H9 (cell line): ENCODE measurements at regions not wholly inside any gene's neighbourhood (a gene's known extent, or its start where the extent isn't known, plus 50 kb on each side); places are given as distances from the start of the nearest gene placed in this dataset.

Experiments used
- DNase-seq: peaks from one replicate; pipeline ENCODE4 v3.0.0-alpha.2; 2017
- H2AFZ ChIP-seq: one replicate; pipeline ENCODE4 v1.6.1; 2013; ENCODE audit warnings: mild to moderate bottlenecking, low read length, control low read depth, moderate library complexity
- H2AK5ac ChIP-seq: 2 replicates; pipeline ENCODE4 v1.6.1; 2013; ENCODE audit warnings: low read length, control low read depth, mixed read lengths; ENCODE audit not compliant: insufficient read length
- H2BK120ac ChIP-seq: one replicate; pipeline ENCODE4 v1.6.1; 2013; ENCODE audit warnings: low read depth, mild to moderate bottlenecking, low read length, control low read depth, inconsistent platforms; ENCODE audit not compliant: poor library complexity, severe bottlenecking
- H2BK12ac ChIP-seq: 2 replicates; pipeline ENCODE4 v1.6.1; 2013; ENCODE audit warnings: low read length, control low read depth, mixed read lengths, low read depth; ENCODE audit not compliant: insufficient read length
- H2BK15ac ChIP-seq: 2 replicates; pipeline ENCODE4 v1.6.1; 2013; ENCODE audit warnings: low read depth, low read length, control low read depth
- H2BK20ac ChIP-seq: one replicate; pipeline ENCODE4 v1.6.1; 2013; ENCODE audit warnings: low read depth, mild to moderate bottlenecking, low read length, control low read depth, inconsistent platforms; ENCODE audit not compliant: poor library complexity, severe bottlenecking
- H2BK5ac ChIP-seq: 2 replicates; pipeline ENCODE4 v1.6.1; 2013; ENCODE audit warnings: low read length, control low read depth, mixed read lengths; ENCODE audit not compliant: insufficient read length
- H3K14ac ChIP-seq: 2 replicates; pipeline ENCODE4 v1.6.1; 2013; ENCODE audit warnings: low read length, control low read depth; ENCODE audit not compliant: insufficient read depth
- H3K18ac ChIP-seq: 2 replicates; pipeline ENCODE4 v1.6.1; 2013; ENCODE audit warnings: low read depth, mild to moderate bottlenecking, mixed read lengths, low read length, control low read depth; ENCODE audit not compliant: insufficient read length
- H3K23ac ChIP-seq: 2 replicates; pipeline ENCODE4 v1.6.1; 2013; ENCODE audit warnings: low read length, control low read depth, mixed read lengths, low read depth; ENCODE audit not compliant: insufficient read length
- H3K23me2 ChIP-seq: 2 replicates; pipeline ENCODE4 v1.6.1; 2013; ENCODE audit warnings: low read depth, mild to moderate bottlenecking, mixed read lengths, low read length, control low read depth; ENCODE audit not compliant: insufficient read length, poor library complexity, severe bottlenecking
- H3K27ac ChIP-seq: 2 replicates; pipeline ENCODE4 v1.5.1; 2013; ENCODE audit warnings: low read length, control low read depth, mixed read lengths, low read depth; ENCODE audit not compliant: insufficient read length
- H3K27me3 ChIP-seq: 2 replicates; pipeline ENCODE4 v1.6.1; 2013; ENCODE audit warnings: low read length, control low read depth, inconsistent platforms; ENCODE audit not compliant: insufficient read depth
- H3K4ac ChIP-seq: 2 replicates; pipeline ENCODE4 v1.6.1; 2013; ENCODE audit warnings: low read depth, mild to moderate bottlenecking, control low read depth, inconsistent platforms, low read length, moderate library complexity
- H3K4me1 ChIP-seq: 2 replicates; pipeline ENCODE4 v1.6.1; 2013; ENCODE audit warnings: low read length, control low read depth, inconsistent platforms; ENCODE audit not compliant: insufficient read depth
- H3K4me2 ChIP-seq: 2 replicates; pipeline ENCODE4 v1.6.1; 2013; ENCODE audit warnings: low read length, control low read depth, mixed read lengths; ENCODE audit not compliant: insufficient read length, insufficient read depth
- H3K56ac ChIP-seq: 2 replicates; pipeline ENCODE4 v1.6.1; 2013; ENCODE audit warnings: low read depth, mild to moderate bottlenecking, mixed read lengths, low read length, control low read depth; ENCODE audit not compliant: insufficient read length
- H3K79me1 ChIP-seq: 2 replicates; pipeline ENCODE4 v1.6.1; 2013; ENCODE audit warnings: low read depth, mild to moderate bottlenecking, moderate library complexity, low read length, control low read depth, inconsistent platforms; ENCODE audit not compliant: insufficient read depth, poor library complexity, severe bottlenecking
- H3K79me2 ChIP-seq: 2 replicates; pipeline ENCODE4 v1.6.1; 2013; ENCODE audit warnings: low read length, control low read depth, inconsistent platforms; ENCODE audit not compliant: insufficient read depth
- H3K9ac ChIP-seq: 2 replicates; pipeline ENCODE4 v1.6.1; 2013; ENCODE audit warnings: low read length, control low read depth, mixed read lengths; ENCODE audit not compliant: insufficient read length; ENCODE audit errors: extremely low read depth
- H3K9me3 ChIP-seq: one replicate; pipeline ENCODE4 v1.6.1; 2013; ENCODE audit warnings: low read depth, low read length, inconsistent platforms; ENCODE audit not compliant: control insufficient read depth
- H3T11ph ChIP-seq: one replicate; pipeline ENCODE4 v1.6.1; 2013; ENCODE audit warnings: mild to moderate bottlenecking, low read length, control low read depth, inconsistent platforms
- H4K20me1 ChIP-seq: one replicate; pipeline ENCODE4 v1.6.1; 2013; ENCODE audit not compliant: control insufficient read depth, insufficient read length, insufficient read depth
- H4K5ac ChIP-seq: 2 replicates; pipeline ENCODE4 v1.6.1; 2013; ENCODE audit warnings: low read depth, mild to moderate bottlenecking, mixed read lengths, low read length, control low read depth; ENCODE audit not compliant: insufficient read length
- H4K8ac ChIP-seq: replicated peaks from 2 replicates; pipeline ENCODE4 v1.6.1; 2013; ENCODE audit warnings: low read length, control low read depth, mixed read lengths, low read depth; ENCODE audit not compliant: insufficient read length
- H4K91ac ChIP-seq: 2 replicates; pipeline ENCODE4 v1.6.1; 2013; ENCODE audit warnings: low read depth, mild to moderate bottlenecking, moderate library complexity, mixed read lengths, low read length, control low read depth; ENCODE audit not compliant: insufficient read length
- H3K27ac Mint-ChIP-seq, 3 experiments: 2 replicates in 2 of 3; 3 replicates in 1 of 3; pipeline ENCODE4 v1.8.0; 2020 to 2021; ENCODE audit warnings: mixed read lengths in 3 of 3, mild to moderate bottlenecking in 1 of 3, moderate library complexity in 1 of 3
- H3K27me3 Mint-ChIP-seq: 2 replicates; pipeline ENCODE4 v1.8.0; 2021; ENCODE audit warnings: low read depth, mild to moderate bottlenecking, moderate library complexity, mixed read lengths
- H3K36me3 Mint-ChIP-seq, 3 experiments: 2 replicates in 2 of 3; 3 replicates in 1 of 3; pipeline ENCODE4 v1.8.0; 2020 to 2021; ENCODE audit warnings: low read depth in 3 of 3, mixed read lengths in 3 of 3; ENCODE audit not compliant: insufficient read depth in 1 of 3
- H3K4me1 Mint-ChIP-seq, 2 experiments: 2 replicates each; pipeline ENCODE4 v1.8.0; 2020; ENCODE audit warnings: mixed read lengths in 2 of 2
- H3K4me3 Mint-ChIP-seq, 2 experiments: 2 replicates in 1 of 2; 3 replicates in 1 of 2; pipeline ENCODE4 v1.8.0; 2020 to 2021; ENCODE audit warnings: mild to moderate bottlenecking in 2 of 2, mixed read lengths in 2 of 2, moderate library complexity in 1 of 2
- H3K9me3 Mint-ChIP-seq, 2 experiments: 2 replicates in 1 of 2; 3 replicates in 1 of 2; pipeline ENCODE4 v1.8.0; 2020; ENCODE audit warnings: mild to moderate bottlenecking in 2 of 2, mixed read lengths in 2 of 2, moderate library complexity in 1 of 2
- CTCF ChIP-seq: fragments of 200-600 bp; sonication (generic); conservative IDR thresholded peaks from 3 replicates; pipeline ENCODE4 v1.8.0; 2021; ENCODE audit warnings: antibody characterized with exemption, mild to moderate bottlenecking
- WGBS: extraction: QIAGEN DNeasy Blood & Tissue Kit; methylation state at CpG from one replicate; pipeline ENCODE4 v1.1.7; 2013; ENCODE audit warnings: missing lambda C conversion rate, low lambda C conversion rate, mixed read lengths; ENCODE audit not compliant: insufficient read length; ENCODE audit errors: extremely low coverage; 5-methylcytosine and 5-hydroxymethylcytosine counted together

- H2BK120ac ChIP-seq, result no peak overlapping the region
- H3K9me3 ChIP-seq, result no peaks in the 10 kb centered on the region
- no peak overlapping the region for H3K23ac ChIP-seq
- H3K79me1 ChIP-seq, result no peaks in the 10 kb centered on the region
- TF ChIP-seq CTCF, result no peak
- no peaks in the 10 kb centered on the region for H3K27me3 Mint-ChIP-seq
- H4K91ac ChIP-seq, result no peak overlapping the region
- H3K4me2 ChIP-seq, result no peak overlapping the region
- H2AK5ac ChIP-seq, result no peak overlapping the region
- no peak overlapping the region for H3K27ac Mint-ChIP-seq
- no peak overlapping the region for H2BK15ac ChIP-seq
- H3K4ac ChIP-seq, result no peak overlapping the region
- H3K9ac ChIP-seq, result no peak overlapping the region
- H3K27me3 ChIP-seq, result no peaks in the 10 kb centered on the region
- no peak overlapping the region for H4K5ac ChIP-seq
- no peak for DNase-seq
- H3K36me3 Mint-ChIP-seq, result no peaks in the 10 kb centered on the region
- no peak overlapping the region for H3K27ac ChIP-seq
- WGBS, result no CpG with 5 or more reads among the region's 1 CpG
- no peaks in the 10 kb centered on the region for H3K4me1 ChIP-seq
- no peak overlapping the region for H2BK5ac ChIP-seq
- no peaks in the 10 kb centered on the region for H3K23me2 ChIP-seq
- H3T11ph ChIP-seq, result no peak overlapping the region
- H4K8ac ChIP-seq, result no peak overlapping the region
- no peak overlapping the region for H3K56ac ChIP-seq
- no peaks in the 10 kb centered on the region for H3K79me2 ChIP-seq
- H3K4me1 Mint-ChIP-seq, result peaks cover 3% of the 10 kb centered on the region in 2 experiments; a peak in 1 of 4 replicates
- H2AFZ ChIP-seq, result no peak overlapping the region
- no peak overlapping the region for H3K18ac ChIP-seq
- no peaks in the 10 kb centered on the region for H3K9me3 Mint-ChIP-seq
- no peak overlapping the region for H2BK20ac ChIP-seq
- H2BK12ac ChIP-seq, result no peak overlapping the region
- no peak overlapping the region for H3K4me3 Mint-ChIP-seq
- H3K14ac ChIP-seq, result no peak overlapping the region
- H4K20me1 ChIP-seq, result no peaks in the 10 kb centered on the region
Measured at GRCh38 chr18:54772056-54772455, 56.2 kb upstream of the RAB27B start.
